Neural cell (in vitro differentiated cells): ENCODE measurements at regions not wholly inside any gene's neighbourhood (a gene's known extent, or its start where the extent isn't known, plus 50 kb on each side); places are given as distances from the start of the nearest gene placed in this dataset.

Experiments
- EP300 ChIP-seq: fragments of 450-650 bp; conservative IDR thresholded peaks from 2 replicates; pipeline ENCODE4 v1.6.1; 2014; ENCODE audit warnings: antibody characterized with exemption, mild to moderate bottlenecking, moderate library complexity; ENCODE audit not compliant: poor library complexity, severe bottlenecking
- EZH2 ChIP-seq: fragments of 200-600, 300-800 bp; shearing (Covaris generic), sonication (generic); IDR thresholded peaks from 2 replicates; pipeline ENCODE4 v1.6.1; 2014; ENCODE audit warnings: antibody characterized with exemption, low read length, borderline replicate concordance, mild to moderate bottlenecking; ENCODE audit not compliant: insufficient read depth, poor library complexity, severe bottlenecking
- MXI1 ChIP-seq: fragments of 450-650 bp; conservative IDR thresholded peaks from 2 replicates; pipeline ENCODE4 v1.6.1; 2014; ENCODE audit warnings: antibody characterized with exemption, mild to moderate bottlenecking; ENCODE audit not compliant: poor library complexity, severe bottlenecking
- POLR2AphosphoS5 ChIP-seq: IDR thresholded peaks from 2 replicates; pipeline ENCODE4 v1.6.1; 2012
- RAD21 ChIP-seq: fragments of 450-650 bp; conservative IDR thresholded peaks from 2 replicates; pipeline ENCODE4 v1.6.1; 2014; ENCODE audit warnings: antibody characterized with exemption, mild to moderate bottlenecking, moderate library complexity
- TAF1 ChIP-seq: IDR thresholded peaks from 2 replicates; pipeline ENCODE4 v1.6.1; 2012; ENCODE audit warnings: low read depth
- TF ChIP-seq, protein P1 (sequence below): fragments of 450-650 bp; IDR thresholded peaks from 2 replicates; pipeline ENCODE4 v1.5.1; 2014; ENCODE audit warnings: antibody characterized with exemption, mild to moderate bottlenecking, moderate library complexity; ENCODE audit not compliant: poor library complexity, severe bottlenecking
- TF ChIP-seq, protein P2 (sequence below): IDR thresholded peaks from 2 replicates; pipeline ENCODE4 v1.6.1; 2012; ENCODE audit warnings: borderline replicate concordance

DNA sequence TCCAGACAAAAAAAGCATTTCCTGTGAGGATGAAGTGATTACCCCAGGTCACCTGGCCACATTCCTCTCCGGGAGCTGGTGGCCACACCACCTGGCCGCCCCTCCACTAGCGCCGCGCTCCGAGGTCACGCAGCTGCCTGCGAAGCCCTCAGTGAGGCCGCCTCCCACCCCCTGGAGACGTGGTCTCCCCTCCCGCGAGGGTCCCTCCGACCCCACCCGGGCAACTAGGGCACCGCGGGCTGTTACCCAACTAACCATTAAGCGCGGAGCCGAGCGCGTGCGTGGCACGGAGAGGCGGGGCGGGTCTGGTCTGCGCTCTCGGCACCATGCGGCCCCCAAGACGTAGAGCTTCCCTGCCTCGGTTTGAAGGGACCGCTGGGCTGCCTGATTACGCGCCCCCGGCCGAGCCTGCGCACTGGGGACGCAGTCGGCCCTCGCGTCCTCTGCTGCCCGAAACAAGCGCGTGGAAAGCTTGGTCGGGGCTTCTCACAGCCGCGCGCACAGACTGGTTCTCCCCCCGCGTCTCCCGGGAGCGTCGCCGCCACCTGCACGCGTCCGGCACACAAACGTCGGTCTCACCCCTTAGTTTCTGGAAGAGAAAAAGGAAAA is 106.5 kb downstream of the SLC16A1 start:
- no peak for TF ChIP-seq RAD21
- no peak for TF ChIP-seq EP300
- TF ChIP-seq, protein P1, sequence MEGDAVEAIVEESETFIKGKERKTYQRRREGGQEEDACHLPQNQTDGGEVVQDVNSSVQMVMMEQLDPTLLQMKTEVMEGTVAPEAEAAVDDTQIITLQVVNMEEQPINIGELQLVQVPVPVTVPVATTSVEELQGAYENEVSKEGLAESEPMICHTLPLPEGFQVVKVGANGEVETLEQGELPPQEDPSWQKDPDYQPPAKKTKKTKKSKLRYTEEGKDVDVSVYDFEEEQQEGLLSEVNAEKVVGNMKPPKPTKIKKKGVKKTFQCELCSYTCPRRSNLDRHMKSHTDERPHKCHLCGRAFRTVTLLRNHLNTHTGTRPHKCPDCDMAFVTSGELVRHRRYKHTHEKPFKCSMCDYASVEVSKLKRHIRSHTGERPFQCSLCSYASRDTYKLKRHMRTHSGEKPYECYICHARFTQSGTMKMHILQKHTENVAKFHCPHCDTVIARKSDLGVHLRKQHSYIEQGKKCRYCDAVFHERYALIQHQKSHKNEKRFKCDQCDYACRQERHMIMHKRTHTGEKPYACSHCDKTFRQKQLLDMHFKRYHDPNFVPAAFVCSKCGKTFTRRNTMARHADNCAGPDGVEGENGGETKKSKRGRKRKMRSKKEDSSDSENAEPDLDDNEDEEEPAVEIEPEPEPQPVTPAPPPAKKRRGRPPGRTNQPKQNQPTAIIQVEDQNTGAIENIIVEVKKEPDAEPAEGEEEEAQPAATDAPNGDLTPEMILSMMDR: no peak
- TF ChIP-seq EZH2: no peak
- no peak for TF ChIP-seq POLR2AphosphoS5
- no peak for TF ChIP-seq MXI1
- TF ChIP-seq, protein P2, sequence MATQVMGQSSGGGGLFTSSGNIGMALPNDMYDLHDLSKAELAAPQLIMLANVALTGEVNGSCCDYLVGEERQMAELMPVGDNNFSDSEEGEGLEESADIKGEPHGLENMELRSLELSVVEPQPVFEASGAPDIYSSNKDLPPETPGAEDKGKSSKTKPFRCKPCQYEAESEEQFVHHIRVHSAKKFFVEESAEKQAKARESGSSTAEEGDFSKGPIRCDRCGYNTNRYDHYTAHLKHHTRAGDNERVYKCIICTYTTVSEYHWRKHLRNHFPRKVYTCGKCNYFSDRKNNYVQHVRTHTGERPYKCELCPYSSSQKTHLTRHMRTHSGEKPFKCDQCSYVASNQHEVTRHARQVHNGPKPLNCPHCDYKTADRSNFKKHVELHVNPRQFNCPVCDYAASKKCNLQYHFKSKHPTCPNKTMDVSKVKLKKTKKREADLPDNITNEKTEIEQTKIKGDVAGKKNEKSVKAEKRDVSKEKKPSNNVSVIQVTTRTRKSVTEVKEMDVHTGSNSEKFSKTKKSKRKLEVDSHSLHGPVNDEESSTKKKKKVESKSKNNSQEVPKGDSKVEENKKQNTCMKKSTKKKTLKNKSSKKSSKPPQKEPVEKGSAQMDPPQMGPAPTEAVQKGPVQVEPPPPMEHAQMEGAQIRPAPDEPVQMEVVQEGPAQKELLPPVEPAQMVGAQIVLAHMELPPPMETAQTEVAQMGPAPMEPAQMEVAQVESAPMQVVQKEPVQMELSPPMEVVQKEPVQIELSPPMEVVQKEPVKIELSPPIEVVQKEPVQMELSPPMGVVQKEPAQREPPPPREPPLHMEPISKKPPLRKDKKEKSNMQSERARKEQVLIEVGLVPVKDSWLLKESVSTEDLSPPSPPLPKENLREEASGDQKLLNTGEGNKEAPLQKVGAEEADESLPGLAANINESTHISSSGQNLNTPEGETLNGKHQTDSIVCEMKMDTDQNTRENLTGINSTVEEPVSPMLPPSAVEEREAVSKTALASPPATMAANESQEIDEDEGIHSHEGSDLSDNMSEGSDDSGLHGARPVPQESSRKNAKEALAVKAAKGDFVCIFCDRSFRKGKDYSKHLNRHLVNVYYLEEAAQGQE: no peak
- TF ChIP-seq TAF1: no peak
